HG03342 (cell line): ENCODE measurements at regions not wholly inside any gene's neighbourhood (a gene's known extent, or its start where the extent isn't known, plus 50 kb on each side); places are given as distances from the start of the nearest gene placed in this dataset.

Experiments
- ATAC-seq: cut with Tn5 transposase; IDR thresholded peaks from one replicate; pipeline ENCODE4 v1.9.1; 2021; ENCODE audit warnings: mild to moderate bottlenecking, moderate library complexity; ENCODE audit not compliant: unreplicated experiment

- ATAC-seq: no peak
Measured at GRCh38 chr18:2392446-2392845, 178.9 kb downstream of the METTL4 start.

GRCh38 chr18:2394684-2395083 lies 176.6 kb downstream of the METTL4 start:
- ATAC-seq: no peak

GRCh38 chr18:2395427-2396161 lies 175.7 kb downstream of the METTL4 start:
- peak; percentile 74 for ATAC-seq

GRCh38 chr18:2396162-2396505 lies 175.2 kb downstream of the METTL4 start:
- ATAC-seq: peak; percentile 19

- no peak for ATAC-seq
Measured at GRCh38 chr18:2400701-2401196, 170.6 kb downstream of the METTL4 start.

- no peak for ATAC-seq
Measured at GRCh38 chr18:2402084-2402483, 169.2 kb downstream of the METTL4 start.

- ATAC-seq: no peak
Measured at GRCh38 chr18:2406544-2406943, 164.8 kb downstream of the METTL4 start.

GRCh38 chr18:2407961-2408360 lies 163.3 kb downstream of the METTL4 start:
- no peak for ATAC-seq

- no peak for ATAC-seq
Measured at GRCh38 chr18:2409906-2410305, 161.4 kb downstream of the METTL4 start.

- ATAC-seq: no peak
Measured at GRCh38 chr18:2410688-2411087, 160.6 kb downstream of the METTL4 start.

GRCh38 chr18:2411381-2411960 lies 159.8 kb downstream of the METTL4 start:
- no peak for ATAC-seq

GRCh38 chr18:2412281-2412680 lies 159.0 kb downstream of the METTL4 start:
- ATAC-seq: no peak

GRCh38 chr18:2412996-2413751 lies 158.1 kb downstream of the METTL4 start:
- no peak for ATAC-seq

- no peak for ATAC-seq
Measured at GRCh38 chr18:2414235-2414634, 157.1 kb downstream of the METTL4 start.

- ATAC-seq: no peak
Measured at GRCh38 chr18:2415656-2416055, 155.6 kb downstream of the METTL4 start.

- no peak for ATAC-seq
Measured at GRCh38 chr18:2417861-2418610, 153.3 kb downstream of the METTL4 start.

- no peak for ATAC-seq
Measured at GRCh38 chr18:2420367-2420766, 150.9 kb downstream of the METTL4 start.

- no peak for ATAC-seq
Measured at GRCh38 chr18:2423761-2424160, 147.5 kb downstream of the METTL4 start.

GRCh38 chr18:2424420-2424819 lies 146.9 kb downstream of the METTL4 start:
- ATAC-seq: no peak

- no peak for ATAC-seq
Measured at GRCh38 chr18:2425426-2426317, 145.6 kb downstream of the METTL4 start.
